GM23248 (cell line): ENCODE measurements at regions not wholly inside any gene's neighbourhood (a gene's known extent, or its start where the extent isn't known, plus 50 kb on each side); places are given as distances from the start of the nearest gene placed in this dataset.

Experiments used
- DNase-seq: peaks from one replicate; pipeline ENCODE4 v3.0.0-alpha.2; 2015
- H2AFZ ChIP-seq: fragments of 200-600 bp; sonication (generic); 2 replicates; pipeline ENCODE4 v1.6.1; 2016; ENCODE audit warnings: antibody characterized with exemption
- H3F3A ChIP-seq: fragments of 200-600 bp; sonication (generic); 2 replicates; pipeline ENCODE4 v1.6.1; 2016; ENCODE audit warnings: mild to moderate bottlenecking, antibody characterized with exemption, mixed run types; ENCODE audit not compliant: insufficient read depth
- H3K27ac ChIP-seq: fragments of 200-600 bp; sonication (generic); 2 replicates; pipeline ENCODE4 v1.5.1; 2016; ENCODE audit warnings: mild to moderate bottlenecking
- H3K27me3 ChIP-seq: fragments of 200-600 bp; sonication (generic); replicated peaks from 2 replicates; pipeline ENCODE4 v1.6.1; 2016; ENCODE audit warnings: mild to moderate bottlenecking; ENCODE audit not compliant: insufficient read depth
- H3K36me3 ChIP-seq: fragments of 200-600 bp; sonication (generic); 2 replicates; pipeline ENCODE4 v1.6.1; 2016; ENCODE audit warnings: low read depth, mild to moderate bottlenecking
- H3K4me1 ChIP-seq: fragments of 200-600 bp; sonication (generic); 2 replicates; pipeline ENCODE4 v1.6.1; 2016; ENCODE audit warnings: mild to moderate bottlenecking; ENCODE audit not compliant: insufficient read depth
- H3K4me2 ChIP-seq: fragments of 200-600 bp; sonication (generic); one replicate; pipeline ENCODE4 v1.6.1; 2016; ENCODE audit warnings: mild to moderate bottlenecking; ENCODE audit not compliant: unreplicated experiment
- H3K4me3 ChIP-seq: fragments of 200-600 bp; sonication (generic); 2 replicates; pipeline ENCODE4 v1.5.1; 2016; ENCODE audit warnings: mild to moderate bottlenecking
- H3K79me2 ChIP-seq: fragments of 200-600 bp; sonication (generic); 2 replicates; pipeline ENCODE4 v1.6.1; 2016; ENCODE audit warnings: mild to moderate bottlenecking; ENCODE audit not compliant: insufficient read depth
- H3K9ac ChIP-seq: fragments of 200-600 bp; sonication (generic); 2 replicates; pipeline ENCODE4 v1.6.1; 2016; ENCODE audit warnings: mild to moderate bottlenecking
- H3K9me2 ChIP-seq: fragments of 200-600 bp; sonication (generic); 2 replicates; pipeline ENCODE4 v1.6.1; 2016; ENCODE audit warnings: mixed run types, mild to moderate bottlenecking, moderate library complexity; ENCODE audit not compliant: insufficient read depth
- H3K9me3 ChIP-seq: fragments of 200-600 bp; sonication (generic); one replicate; pipeline ENCODE4 v1.6.1; 2017; ENCODE audit warnings: low read depth
- H4K20me1 ChIP-seq: fragments of 200-600 bp; sonication (generic); 2 replicates; pipeline ENCODE4 v1.6.0; 2016; ENCODE audit not compliant: insufficient read depth
- EZH2 ChIP-seq: fragments of 200-600 bp; sonication (generic); IDR thresholded peaks from 2 replicates; pipeline ENCODE4 v1.6.1; 2018; ENCODE audit warnings: antibody characterized with exemption, mild to moderate bottlenecking; ENCODE audit not compliant: insufficient read depth, poor library complexity, severe bottlenecking
- EZH2phosphoT487 ChIP-seq: fragments of 200-600 bp; sonication (generic); IDR thresholded peaks from 2 replicates; pipeline ENCODE4 v1.6.1; 2018; ENCODE audit warnings: antibody characterized with exemption, moderate library complexity, mild to moderate bottlenecking, low read depth; ENCODE audit not compliant: insufficient read depth
- WGBS, 2 experiments: methylation state at CpG; one replicate each; pipeline ENCODE4 v1.1.6; 2015 to 2017; ENCODE audit warnings: low lambda C conversion rate in 2 of 2, low coverage in 1 of 2; ENCODE audit errors: missing lambda C conversion rate in 2 of 2; 5-methylcytosine and 5-hydroxymethylcytosine counted together
- in situ Hi-C: fragments of 300-500 bp; cut with MboI; formaldehyde crosslinking; loops from 2 replicates; pipeline ENCODE4 v1.15.0; 2020

DNA sequence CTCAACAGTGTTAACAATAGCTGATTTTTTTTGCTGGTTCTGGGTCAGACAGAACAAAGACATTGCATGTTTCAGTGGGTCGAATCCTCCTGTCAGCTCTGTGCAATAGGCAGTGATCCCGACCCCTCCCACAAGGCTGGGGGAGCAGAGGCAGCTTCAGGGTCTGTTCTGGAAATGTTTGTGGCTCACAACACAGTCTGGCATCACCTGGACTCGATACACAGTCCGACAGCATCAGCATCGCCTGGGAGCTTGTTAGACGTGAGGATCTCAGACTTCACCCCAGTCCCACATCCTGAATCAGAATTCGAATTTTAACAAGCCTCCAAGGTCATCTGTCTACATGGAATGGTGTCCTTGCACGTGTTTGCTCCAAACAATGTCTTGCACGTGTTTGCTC, 384.7 kb downstream of the IRX2 start:
- Histone ChIP-seq H3K27me3 (no peaks in the 10 kb centered on the region), H3K9me2 (no peaks in the 10 kb centered on the region), H3K4me2 (no peak overlapping the region), H2AFZ (no peak overlapping the region), H4K20me1 (no peaks in the 10 kb centered on the region), H3F3A (no peaks in the 10 kb centered on the region), H3K4me3 (no peak overlapping the region), H3K36me3 (no peaks in the 10 kb centered on the region), H3K4me1 (no peaks in the 10 kb centered on the region), H3K79me2 (no peaks in the 10 kb centered on the region), H3K27ac (no peak overlapping the region), H3K9ac (no peak overlapping the region), H3K9me3 (no peaks in the 10 kb centered on the region)
- in situ Hi-C loops = no loop called here
- no peak for DNase-seq
- TF ChIP-seq EZH2 (no peak), EZH2phosphoT487 (no peak)
- 19 to 23% methylated on average over 9 of the region's 9 CpGs for WGBS, 2 experiments

DNA sequence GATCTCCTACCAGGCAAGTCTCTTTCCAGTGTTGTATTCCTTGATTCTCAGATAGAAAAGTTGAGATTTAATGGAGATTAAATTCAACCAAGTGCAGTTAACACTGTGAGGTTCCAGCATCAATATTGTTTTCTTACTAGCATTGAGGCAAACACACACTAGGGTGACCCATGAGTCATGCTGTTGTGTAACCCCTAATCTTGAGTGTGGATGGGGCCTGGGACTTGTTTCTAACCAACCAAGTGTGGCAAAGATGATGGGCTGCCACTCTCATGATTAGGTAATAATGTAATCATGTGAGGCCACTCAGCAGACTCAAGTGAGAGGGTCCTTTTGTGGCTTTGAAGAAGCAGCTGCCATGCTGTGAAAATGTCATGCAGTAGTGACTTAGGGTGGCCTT, 394.2 kb downstream of the IRX2 start:
- no peak overlapping the region for H3K4me3 ChIP-seq
- no peaks in the 10 kb centered on the region for H3K79me2 ChIP-seq
- H3K27ac ChIP-seq = no peak overlapping the region
- in situ Hi-C loops = no loop called here
- H3F3A ChIP-seq = no peaks in the 10 kb centered on the region
- no peak overlapping the region for H3K9ac ChIP-seq
- H4K20me1 ChIP-seq = no peaks in the 10 kb centered on the region
- no peaks in the 10 kb centered on the region for H3K27me3 ChIP-seq
- H3K36me3 ChIP-seq = no peaks in the 10 kb centered on the region
- no peak overlapping the region for H2AFZ ChIP-seq
- no peak for DNase-seq
- TF ChIP-seq EZH2 = no peak
- no peak for TF ChIP-seq EZH2phosphoT487
- no peaks in the 10 kb centered on the region for H3K4me1 ChIP-seq
- H3K4me2 ChIP-seq = no peak overlapping the region
- H3K9me3 ChIP-seq = no peaks in the 10 kb centered on the region
- H3K9me2 ChIP-seq = no peaks in the 10 kb centered on the region

DNA sequence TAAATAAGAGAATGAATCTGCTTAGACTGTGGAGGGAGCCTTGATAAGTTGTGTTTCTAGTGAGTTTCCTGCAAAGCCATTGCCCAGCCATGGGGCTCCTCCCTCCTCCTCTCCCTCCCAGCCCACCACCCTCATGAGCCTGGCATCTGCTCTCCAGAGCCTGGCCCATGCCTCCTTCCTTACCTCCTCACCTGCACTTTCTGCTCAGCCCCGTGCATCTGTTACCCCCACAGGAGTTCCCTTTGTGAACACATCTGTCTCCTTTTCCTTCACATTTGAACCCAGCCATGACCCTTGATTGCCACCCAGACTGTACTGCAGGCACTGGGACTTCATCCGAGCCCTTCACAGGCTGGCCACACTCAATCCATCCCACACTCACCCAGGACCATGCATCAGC, 395.6 kb downstream of the IRX2 start:
- Histone ChIP-seq H3K4me1 (no peaks in the 10 kb centered on the region), H3K9me3 (no peaks in the 10 kb centered on the region), H2AFZ (no peak overlapping the region), H3K36me3 (no peaks in the 10 kb centered on the region), H3F3A (no peaks in the 10 kb centered on the region), H3K9ac (no peak overlapping the region), H3K27ac (no peak overlapping the region), H4K20me1 (no peaks in the 10 kb centered on the region), H3K4me2 (no peak overlapping the region), H3K27me3 (no peaks in the 10 kb centered on the region), H3K4me3 (no peak overlapping the region), H3K9me2 (no peaks in the 10 kb centered on the region), H3K79me2 (no peaks in the 10 kb centered on the region)
- TF ChIP-seq EZH2phosphoT487 (no peak), EZH2 (no peak)
- no peak for DNase-seq
- 0 to 6% methylated on average over 2 of the region's 2 CpGs for WGBS, 2 experiments
- in situ Hi-C loops = no loop called here

DNA sequence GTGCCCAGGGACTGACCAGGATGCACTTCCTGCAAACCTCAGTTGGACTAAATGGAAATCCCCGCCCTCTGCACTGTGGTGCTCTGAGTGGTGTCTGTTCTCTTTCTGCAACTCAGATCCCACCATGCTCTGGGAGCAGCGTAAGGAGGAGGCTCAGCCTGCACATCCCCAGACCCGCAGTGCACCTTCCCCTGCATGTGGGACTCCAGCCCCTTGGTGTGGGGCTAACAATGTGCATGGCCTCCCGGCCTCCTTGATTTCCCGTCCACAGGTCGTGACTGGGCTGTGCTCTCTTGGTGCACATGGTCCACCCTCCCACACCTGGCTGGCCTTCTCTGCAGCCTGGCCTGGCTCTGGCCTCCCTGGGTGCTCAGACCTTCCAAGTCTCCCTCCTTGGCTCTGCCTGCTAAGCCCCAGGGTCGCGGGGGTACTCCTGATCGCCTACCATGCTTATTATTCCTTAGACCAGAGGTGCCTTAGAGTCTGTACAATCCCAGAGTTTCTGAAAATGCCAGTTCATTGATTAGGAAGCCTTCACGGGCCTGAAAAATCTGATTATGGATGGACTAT, 397.5 kb downstream of the IRX2 start:
- Histone ChIP-seq H4K20me1 (no peaks in the 10 kb centered on the region), H3K27ac (no peak overlapping the region), H2AFZ (no peak overlapping the region), H3K27me3 (no peaks in the 10 kb centered on the region), H3K9me2 (no peaks in the 10 kb centered on the region), H3K4me1 (no peaks in the 10 kb centered on the region), H3K9me3 (no peaks in the 10 kb centered on the region), H3F3A (no peaks in the 10 kb centered on the region), H3K4me3 (no peak overlapping the region), H3K4me2 (no peak overlapping the region), H3K9ac (no peak overlapping the region), H3K79me2 (no peaks in the 10 kb centered on the region), H3K36me3 (no peaks in the 10 kb centered on the region)
- in situ Hi-C loops = no loop called here
- TF ChIP-seq EZH2 (no peak), EZH2phosphoT487 (no peak)
- DNase-seq = no peak
- 23 to 33% methylated on average over 10 of the region's 10 CpGs for WGBS, 2 experiments

DNA sequence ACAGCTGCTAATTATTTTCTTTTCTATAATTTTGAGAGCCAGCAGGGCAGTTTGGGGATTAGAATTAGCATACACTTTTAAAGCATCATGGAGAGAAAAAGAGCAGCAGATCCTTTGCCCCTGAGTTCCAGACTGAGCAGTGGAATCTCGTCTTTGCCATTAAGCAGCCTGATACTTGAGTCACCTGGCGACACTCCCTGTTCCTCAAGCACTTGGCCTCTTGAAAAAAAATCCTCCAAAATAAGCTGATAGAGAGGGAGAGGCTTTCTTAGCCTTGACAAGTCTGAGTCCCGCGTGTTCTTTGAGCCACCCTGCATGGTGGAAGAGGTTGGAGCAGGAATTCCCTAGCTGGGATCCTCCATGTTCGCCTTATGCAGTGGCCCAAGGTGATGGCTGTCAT, 398.3 kb downstream of the IRX2 start:
- Histone ChIP-seq H3K79me2 (no peaks in the 10 kb centered on the region), H3K4me2 (no peak overlapping the region), H3K4me3 (no peak overlapping the region), H3K27ac (no peak overlapping the region), H3K27me3 (no peaks in the 10 kb centered on the region), H4K20me1 (no peaks in the 10 kb centered on the region), H3K9me3 (no peaks in the 10 kb centered on the region), H3F3A (no peaks in the 10 kb centered on the region), H2AFZ (no peak overlapping the region), H3K9me2 (no peaks in the 10 kb centered on the region), H3K9ac (no peak overlapping the region), H3K36me3 (no peaks in the 10 kb centered on the region), H3K4me1 (no peaks in the 10 kb centered on the region)
- DNase-seq = no peak
- in situ Hi-C loops = no loop called here
- WGBS, 2 experiments = 28 to 38% methylated on average over 5 of the region's 5 CpGs
- TF ChIP-seq EZH2 (no peak), EZH2phosphoT487 (no peak)
